Gastroesophageal sphincter (tissue), 3 donors: ENCODE measurements at regions not wholly inside any gene's neighbourhood (a gene's known extent, or its start where the extent isn't known, plus 50 kb on each side); places are given as distances from the start of the nearest gene placed in this dataset.

Experiments used
- EP300 ChIP-seq: sonication (generic); formaldehyde crosslinking; IDR thresholded peaks from one replicate; pipeline ENCODE4 v1.6.1; 2017; ENCODE audit warnings: antibody characterized with exemption, mild to moderate bottlenecking
- POLR2A ChIP-seq, 2 donors: fragments of 450-650 bp; IDR thresholded peaks; one replicate each; pipeline ENCODE4 v1.6.1; 2017; ENCODE audit warnings: antibody characterized with exemption in 2 of 2, mild to moderate bottlenecking in 2 of 2, moderate library complexity in 1 of 2
- POLR2AphosphoS5 ChIP-seq: sonication (generic); formaldehyde crosslinking; IDR thresholded peaks from one replicate; pipeline ENCODE4 v1.6.1; 2017; ENCODE audit warnings: antibody characterized with exemption
- TF ChIP-seq, protein P1 (sequence below), 4 experiments: fragments of 200-600 bp in 2 of 4; fragments of 450-650 bp in 2 of 4; sonication (generic) in 1 of 4; IDR thresholded peaks; one replicate each; pipeline ENCODE4 v1.5.1; 2017 to 2019; ENCODE audit warnings: antibody characterized with exemption in 4 of 4, mild to moderate bottlenecking in 2 of 4, moderate library complexity in 2 of 4

DNA sequence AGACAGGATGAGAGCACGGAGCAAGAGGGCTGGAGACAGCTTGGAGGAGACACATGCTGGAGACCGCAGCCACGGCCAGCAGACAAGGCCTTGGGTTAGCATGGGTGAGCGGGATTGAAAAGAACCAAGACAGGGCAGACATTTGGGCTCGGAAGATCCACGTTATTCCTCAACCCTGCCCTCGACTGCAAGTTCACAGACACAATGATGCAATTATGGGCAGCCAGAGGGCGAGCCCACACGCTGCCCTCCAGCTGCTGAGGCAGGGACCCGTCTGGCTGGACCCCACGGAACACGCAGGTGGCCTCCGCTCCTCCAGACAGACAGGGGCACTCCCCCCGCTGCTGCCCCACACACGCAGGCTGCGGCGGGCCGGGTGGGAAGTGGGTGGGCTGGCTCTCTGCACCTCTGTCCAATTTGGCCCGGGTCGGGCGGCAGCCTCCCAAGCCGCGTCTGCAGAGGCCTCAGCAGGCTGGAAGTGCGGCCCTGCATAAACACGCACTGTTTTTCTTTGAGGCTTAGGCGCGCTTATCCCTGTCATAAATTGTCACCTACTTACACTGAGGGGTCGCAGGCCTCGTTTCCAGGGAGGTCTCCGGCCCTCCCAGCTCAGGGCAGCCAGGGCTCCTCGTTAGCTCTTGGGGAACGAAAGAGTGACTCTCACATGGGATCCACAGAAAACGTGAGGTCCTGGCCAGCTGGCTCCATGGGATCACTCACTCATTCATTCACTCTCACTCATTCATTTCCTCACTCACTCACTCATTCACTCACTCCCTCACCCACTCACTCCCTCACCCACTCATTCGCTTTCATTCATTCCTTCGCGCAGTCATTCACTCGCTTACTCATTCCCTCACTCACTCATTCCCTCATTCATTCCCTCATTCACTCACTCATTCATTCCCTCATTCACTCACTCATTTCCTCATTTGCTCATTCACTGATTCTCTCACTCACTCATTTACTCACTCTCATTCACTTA, 303.9 kb downstream of the C16orf95 start:
- TF ChIP-seq, protein P1, sequence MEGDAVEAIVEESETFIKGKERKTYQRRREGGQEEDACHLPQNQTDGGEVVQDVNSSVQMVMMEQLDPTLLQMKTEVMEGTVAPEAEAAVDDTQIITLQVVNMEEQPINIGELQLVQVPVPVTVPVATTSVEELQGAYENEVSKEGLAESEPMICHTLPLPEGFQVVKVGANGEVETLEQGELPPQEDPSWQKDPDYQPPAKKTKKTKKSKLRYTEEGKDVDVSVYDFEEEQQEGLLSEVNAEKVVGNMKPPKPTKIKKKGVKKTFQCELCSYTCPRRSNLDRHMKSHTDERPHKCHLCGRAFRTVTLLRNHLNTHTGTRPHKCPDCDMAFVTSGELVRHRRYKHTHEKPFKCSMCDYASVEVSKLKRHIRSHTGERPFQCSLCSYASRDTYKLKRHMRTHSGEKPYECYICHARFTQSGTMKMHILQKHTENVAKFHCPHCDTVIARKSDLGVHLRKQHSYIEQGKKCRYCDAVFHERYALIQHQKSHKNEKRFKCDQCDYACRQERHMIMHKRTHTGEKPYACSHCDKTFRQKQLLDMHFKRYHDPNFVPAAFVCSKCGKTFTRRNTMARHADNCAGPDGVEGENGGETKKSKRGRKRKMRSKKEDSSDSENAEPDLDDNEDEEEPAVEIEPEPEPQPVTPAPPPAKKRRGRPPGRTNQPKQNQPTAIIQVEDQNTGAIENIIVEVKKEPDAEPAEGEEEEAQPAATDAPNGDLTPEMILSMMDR (IDR thresholded peaks at IDR 0.05) = no peak
- TF ChIP-seq EP300 (no peak), POLR2A (IDR thresholded peaks at IDR 0.05) (no peak), POLR2AphosphoS5 (no peak)
